Ishikawa (cell line): ENCODE measurements at regions not wholly inside any gene's neighbourhood (a gene's known extent, or its start where the extent isn't known, plus 50 kb on each side); places are given as distances from the start of the nearest gene placed in this dataset.
"Not testable (repeated sequence)": the region's sequence is repeated elsewhere in the genome, so short reads cannot be mapped to it uniquely, and the experiment has no call there.

Experiments
- EP300 ChIP-seq: IDR thresholded peaks from 2 replicates; pipeline ENCODE4 v1.6.1; 2012; ENCODE audit warnings: borderline replicate concordance
- RAD21 ChIP-seq: IDR thresholded peaks from 2 replicates; pipeline ENCODE4 v1.6.1; 2012; ENCODE audit warnings: low read depth
- TAF1 ChIP-seq: IDR thresholded peaks from 2 replicates; pipeline ENCODE4 v1.6.1; 2012; ENCODE audit warnings: low read depth, mild to moderate bottlenecking
- TCF12 ChIP-seq: IDR thresholded peaks from 2 replicates; pipeline ENCODE4 v1.6.1; 2012; ENCODE audit warnings: low read depth
- ZBTB7A ChIP-seq: IDR thresholded peaks from 2 replicates; pipeline ENCODE4 v1.6.1; 2012; ENCODE audit warnings: low read depth

GRCh38 chr16:29594269-29594925 is 68.7 kb upstream of the SPN start:
- TF ChIP-seq RAD21, TCF12, TAF1, ZBTB7A, EP300: not testable (repeated sequence)
